Esophagus muscularis mucosa (tissue), 4 donors: ENCODE measurements at regions not wholly inside any gene's neighbourhood (a gene's known extent, or its start where the extent isn't known, plus 50 kb on each side); places are given as distances from the start of the nearest gene placed in this dataset.

Experiments
- DNase-seq: peaks from one replicate; pipeline ENCODE4 v3.0.0-alpha.2; 2017; ENCODE audit errors: extremely low spot score
- H3K27ac ChIP-seq, 4 donors: fragments of 200-600 bp; sonication (generic); replicated peaks in 1 of 4; 1 replicate in 3 of 4; 2 replicates in 1 of 4; pipeline ENCODE4 v1.5.1; 2016 to 2019; ENCODE audit warnings: mild to moderate bottlenecking in 1 of 4
- H3K27me3 ChIP-seq, 4 donors: fragments of 200-600 bp; sonication (generic); one replicate each; pipeline versions ENCODE4 v1.5.1 to v1.6.0; 2016 to 2019
- H3K36me3 ChIP-seq, 4 donors: fragments of 200-600 bp; sonication (generic); one replicate each; pipeline ENCODE4 v1.5.1; 2016 to 2019
- H3K4me1 ChIP-seq, 4 donors: fragments of 200-600 bp; sonication (generic); one replicate each; pipeline ENCODE4 v1.5.1; 2016 to 2019
- H3K4me3 ChIP-seq, 4 donors: fragments of 200-600 bp; sonication (generic); 1 replicate in 2 of 4; 2 replicates in 2 of 4; pipeline ENCODE4 v1.5.1; 2016 to 2019; ENCODE audit warnings: mild to moderate bottlenecking in 4 of 4, moderate library complexity in 1 of 4
- H3K9me3 ChIP-seq, 4 donors: fragments of 200-600 bp; sonication (generic); 1 replicate in 3 of 4; 2 replicates in 1 of 4; pipeline ENCODE4 v1.5.1; 2016 to 2019
- EP300 ChIP-seq: sonication (generic); formaldehyde crosslinking; IDR thresholded peaks from one replicate; pipeline ENCODE4 v1.6.1; 2017; ENCODE audit warnings: antibody characterized with exemption
- POLR2A ChIP-seq: fragments of 450-650 bp; IDR thresholded peaks from one replicate; pipeline ENCODE4 v1.6.1; 2017; ENCODE audit warnings: antibody characterized with exemption, moderate library complexity, mild to moderate bottlenecking, low read depth
- POLR2AphosphoS5 ChIP-seq, 2 donors: sonication (generic); formaldehyde crosslinking; IDR thresholded peaks; one replicate each; pipeline ENCODE4 v1.6.1; 2017; ENCODE audit warnings: antibody characterized with exemption in 2 of 2
- WGBS: methylation state at CpG from one replicate; pipeline ENCODE4 v1.1.5; 2018; 5-methylcytosine and 5-hydroxymethylcytosine counted together
- intact Hi-C: fragments of 100-400 bp; cut with DNase I; formaldehyde crosslinking; loops from one replicate; pipeline ENCODE4 v1.15.1; 2023
- TF ChIP-seq, protein P1 (sequence below), 3 experiments: fragments of 200-600 bp in 2 of 3; fragments of 450-650 bp in 1 of 3; sonication (generic) in 2 of 3; IDR thresholded peaks; one replicate each; pipeline ENCODE4 v1.5.1; 2017 to 2019; ENCODE audit warnings: antibody characterized with exemption in 3 of 3, mild to moderate bottlenecking in 2 of 3, moderate library complexity in 1 of 3

DNA sequence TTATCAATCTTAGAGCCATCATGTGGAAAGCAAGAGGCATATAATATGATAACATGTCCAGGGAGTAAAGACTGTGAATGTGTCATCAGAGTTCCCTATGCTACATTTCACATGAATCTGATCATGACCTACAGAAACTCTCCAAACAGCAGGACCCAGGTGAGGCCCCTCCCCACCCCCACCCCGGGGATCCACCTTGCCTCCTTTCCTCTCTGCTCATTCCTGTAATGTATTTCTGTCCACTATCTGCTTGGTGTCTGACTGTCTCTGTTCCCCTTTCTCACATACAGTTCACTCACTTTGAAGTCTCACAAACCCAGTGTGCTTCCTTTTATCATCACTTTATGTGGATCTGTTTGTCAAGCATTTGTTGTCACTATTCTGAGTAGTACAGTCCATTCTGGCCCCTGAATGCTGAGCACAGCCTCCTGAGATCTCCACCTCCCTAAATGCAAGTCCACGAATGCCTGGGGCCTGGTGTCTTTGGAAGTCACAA, 76.4 kb upstream of the SMARCA2 start:
- Histone ChIP-seq H3K4me1 (no peaks in the 10 kb centered on the region), H3K27me3 (no peaks in the 10 kb centered on the region), H3K36me3 (no peaks in the 10 kb centered on the region), H3K27ac (no peak overlapping the region), H3K4me3 (no peak overlapping the region), H3K9me3 (no peaks in the 10 kb centered on the region)
- no peak for TF ChIP-seq EP300
- TF ChIP-seq, protein P1, sequence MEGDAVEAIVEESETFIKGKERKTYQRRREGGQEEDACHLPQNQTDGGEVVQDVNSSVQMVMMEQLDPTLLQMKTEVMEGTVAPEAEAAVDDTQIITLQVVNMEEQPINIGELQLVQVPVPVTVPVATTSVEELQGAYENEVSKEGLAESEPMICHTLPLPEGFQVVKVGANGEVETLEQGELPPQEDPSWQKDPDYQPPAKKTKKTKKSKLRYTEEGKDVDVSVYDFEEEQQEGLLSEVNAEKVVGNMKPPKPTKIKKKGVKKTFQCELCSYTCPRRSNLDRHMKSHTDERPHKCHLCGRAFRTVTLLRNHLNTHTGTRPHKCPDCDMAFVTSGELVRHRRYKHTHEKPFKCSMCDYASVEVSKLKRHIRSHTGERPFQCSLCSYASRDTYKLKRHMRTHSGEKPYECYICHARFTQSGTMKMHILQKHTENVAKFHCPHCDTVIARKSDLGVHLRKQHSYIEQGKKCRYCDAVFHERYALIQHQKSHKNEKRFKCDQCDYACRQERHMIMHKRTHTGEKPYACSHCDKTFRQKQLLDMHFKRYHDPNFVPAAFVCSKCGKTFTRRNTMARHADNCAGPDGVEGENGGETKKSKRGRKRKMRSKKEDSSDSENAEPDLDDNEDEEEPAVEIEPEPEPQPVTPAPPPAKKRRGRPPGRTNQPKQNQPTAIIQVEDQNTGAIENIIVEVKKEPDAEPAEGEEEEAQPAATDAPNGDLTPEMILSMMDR (IDR thresholded peaks at IDR 0.05): no peak
- TF ChIP-seq POLR2AphosphoS5 (IDR thresholded peaks at IDR 0.05): no peak
- no peak for TF ChIP-seq POLR2A
- intact Hi-C loops: no loop called here
- 83% methylated on average over 2 of the region's 2 CpGs for WGBS
- DNase-seq: no peak

GRCh38 chr9:1939466-1939865, 75.7 kb upstream of the SMARCA2 start:
- intact Hi-C loops: no loop called here
- TF ChIP-seq, protein P1 (IDR thresholded peaks at IDR 0.05): no peak
- no peak for TF ChIP-seq POLR2A
- no peak for TF ChIP-seq EP300
- no peak for TF ChIP-seq POLR2AphosphoS5 (IDR thresholded peaks at IDR 0.05)
- H3K4me3 ChIP-seq: no peak overlapping the region
- 81% methylated on average over 1 of the region's 1 CpG for WGBS
- no peaks in the 10 kb centered on the region for H3K36me3 ChIP-seq
- DNase-seq: no peak
- H3K27ac ChIP-seq: no peak overlapping the region
- no peaks in the 10 kb centered on the region for H3K4me1 ChIP-seq
- no peaks in the 10 kb centered on the region for H3K9me3 ChIP-seq
- H3K27me3 ChIP-seq: no peaks in the 10 kb centered on the region

GRCh38 chr9:1939926-1940368, 75.2 kb upstream of the SMARCA2 start:
- 53% methylated on average over 6 of the region's 7 CpGs for WGBS
- H3K36me3 ChIP-seq: no peaks in the 10 kb centered on the region
- no peak overlapping the region for H3K4me3 ChIP-seq
- no peaks in the 10 kb centered on the region for H3K4me1 ChIP-seq
- no peak overlapping the region for H3K27ac ChIP-seq
- intact Hi-C loops: loop anchor here (10.0 kb wide), 1 partner anchor 115 kb away; no protein-coding TSS in a partner anchor
- no peak for DNase-seq
- no peaks in the 10 kb centered on the region for H3K9me3 ChIP-seq
- no peaks in the 10 kb centered on the region for H3K27me3 ChIP-seq
- TF ChIP-seq, protein P1 (IDR thresholded peaks at IDR 0.05): peak in 2 of 3 experiments; percentile 26 to 56
- TF ChIP-seq EP300: no peak

- Histone ChIP-seq H3K9me3 (no peaks in the 10 kb centered on the region), H3K4me3 (no peak overlapping the region), H3K27ac (no peak overlapping the region), H3K36me3 (no peaks in the 10 kb centered on the region), H3K4me1 (no peaks in the 10 kb centered on the region), H3K27me3 (no peaks in the 10 kb centered on the region)
- DNase-seq: no peak
- 75% methylated on average over 3 of the region's 3 CpGs for WGBS
- TF ChIP-seq, protein P1 (IDR thresholded peaks at IDR 0.05): peak in 2 of 3 experiments; percentile 21 to 33
- TF ChIP-seq EP300 (no peak), POLR2AphosphoS5 (IDR thresholded peaks at IDR 0.05) (no peak), POLR2A (no peak)
- intact Hi-C loops: loop anchor here (10.0 kb wide), 1 partner anchor 113 kb away; no protein-coding TSS in a partner anchor
Observed at GRCh38 chr9:1941989-1942388, 73.2 kb upstream of the SMARCA2 start.
